Mesendoderm (in vitro differentiated cells): ENCODE measurements at regions not wholly inside any gene's neighbourhood (a gene's known extent, or its start where the extent isn't known, plus 50 kb on each side); places are given as distances from the start of the nearest gene placed in this dataset.

ENCODE experiments used
- DNase-seq: peaks from one replicate; pipeline ENCODE4 v3.0.0; 2013
- H2AK5ac ChIP-seq: 2 replicates; pipeline ENCODE4 v1.6.1; 2013; ENCODE audit warnings: low read length, inconsistent platforms
- H2BK120ac ChIP-seq: 2 replicates; pipeline ENCODE4 v1.6.1; 2013; ENCODE audit warnings: low read depth, mild to moderate bottlenecking, low read length, moderate library complexity, mixed read lengths
- H2BK15ac ChIP-seq: replicated peaks from 2 replicates; pipeline ENCODE4 v1.6.1; 2013; ENCODE audit warnings: low read depth, mild to moderate bottlenecking, moderate library complexity
- H2BK5ac ChIP-seq: 2 replicates; pipeline ENCODE4 v1.6.1; 2013; ENCODE audit warnings: low read length, inconsistent platforms
- H3K18ac ChIP-seq: 2 replicates; pipeline ENCODE4 v1.6.1; 2013; ENCODE audit warnings: mild to moderate bottlenecking, low read length, mixed read lengths
- H3K23ac ChIP-seq: one replicate; pipeline ENCODE4 v1.6.1; 2013; ENCODE audit warnings: low read length
- H3K27ac ChIP-seq: 2 replicates; pipeline ENCODE4 v1.5.1; 2013; ENCODE audit warnings: low read depth, mild to moderate bottlenecking, inconsistent platforms, low read length, moderate library complexity
- H3K27me3 ChIP-seq: 2 replicates; pipeline ENCODE4 v1.6.1; 2013; ENCODE audit warnings: low read length, control low read depth, mild to moderate bottlenecking, inconsistent platforms; ENCODE audit not compliant: insufficient read depth, poor library complexity
- H3K36me3 ChIP-seq: 2 replicates; pipeline ENCODE4 v1.6.1; 2013; ENCODE audit warnings: low read length, inconsistent platforms; ENCODE audit not compliant: control insufficient read depth, insufficient read depth
- H3K4ac ChIP-seq: one replicate; pipeline ENCODE4 v1.6.1; 2013; ENCODE audit warnings: low read depth, mild to moderate bottlenecking, low read length, moderate library complexity
- H3K4me1 ChIP-seq: 2 replicates; pipeline ENCODE4 v1.6.1; 2013; ENCODE audit warnings: low read depth, low read length, inconsistent platforms; ENCODE audit not compliant: control insufficient read depth
- H3K4me2 ChIP-seq: 2 replicates; pipeline ENCODE4 v1.6.1; 2013; ENCODE audit warnings: low read length
- H3K4me3 ChIP-seq: 2 replicates; pipeline ENCODE4 v1.5.1; 2013; ENCODE audit warnings: mild to moderate bottlenecking, low read length
- H3K56ac ChIP-seq: one replicate; pipeline ENCODE4 v1.6.1; 2013; ENCODE audit warnings: low read length
- H3K79me1 ChIP-seq: 2 replicates; pipeline ENCODE4 v1.6.1; 2013; ENCODE audit warnings: low read length, inconsistent platforms
- H3K79me2 ChIP-seq: 2 replicates; pipeline ENCODE4 v1.6.1; 2013; ENCODE audit warnings: mild to moderate bottlenecking, low read length; ENCODE audit not compliant: control insufficient read depth, insufficient read depth
- H3K9ac ChIP-seq: 2 replicates; pipeline ENCODE4 v1.6.1; 2013; ENCODE audit warnings: low read length, inconsistent platforms
- H4K5ac ChIP-seq: one replicate; pipeline ENCODE4 v1.6.1; 2013; ENCODE audit warnings: low read length
- H4K8ac ChIP-seq: one replicate; pipeline ENCODE4 v1.6.1; 2013; ENCODE audit warnings: low read depth, mild to moderate bottlenecking, control low read depth, low read length, moderate library complexity
- WGBS: extraction: QIAGEN DNeasy Blood & Tissue Kit; methylation state at CpG from one replicate; pipeline ENCODE4 v1.1.7; 2013; ENCODE audit warnings: low lambda C conversion rate, missing lambda C conversion rate; ENCODE audit not compliant: insufficient coverage; ENCODE audit errors: extremely low coverage; 5-methylcytosine and 5-hydroxymethylcytosine counted together

- Histone ChIP-seq H3K4me1 (no peaks in the 10 kb centered on the region), H3K4me2 (no peak overlapping the region), H2AK5ac (no peak overlapping the region), H3K23ac (no peak overlapping the region), H3K4me3 (no peak overlapping the region), H4K5ac (no peak overlapping the region), H2BK15ac (no peak overlapping the region), H3K9ac (no peak overlapping the region), H3K79me2 (no peaks in the 10 kb centered on the region), H4K8ac (no peak overlapping the region), H3K79me1 (no peaks in the 10 kb centered on the region), H2BK120ac (no peak overlapping the region), H2BK5ac (no peak overlapping the region), H3K27ac (no peak overlapping the region), H3K4ac (no peak overlapping the region), H3K36me3 (no peaks in the 10 kb centered on the region), H3K56ac (no peak overlapping the region), H3K18ac (no peak overlapping the region), H3K27me3 (no peaks in the 10 kb centered on the region)
- no CpG with 5 or more reads among the region's 3 CpGs for WGBS
- no peak for DNase-seq
These were observed 302.5 kb upstream of the PBX1 start for GRCh38 chr1:164256456-164256855.

GRCh38 chr1:164261691-164262240, 297.2 kb upstream of the PBX1 start:
- no CpG with 5 or more reads among the region's 2 CpGs for WGBS
- H4K5ac ChIP-seq: no peak overlapping the region
- H4K8ac ChIP-seq: no peak overlapping the region
- H3K23ac ChIP-seq: no peak overlapping the region
- no peak overlapping the region for H3K18ac ChIP-seq
- no peak overlapping the region for H2BK120ac ChIP-seq
- no peak for DNase-seq
- no peak overlapping the region for H3K4ac ChIP-seq
- H3K56ac ChIP-seq: no peak overlapping the region
- no peak overlapping the region for H2BK15ac ChIP-seq
- H3K79me1 ChIP-seq: no peaks in the 10 kb centered on the region
- no peaks in the 10 kb centered on the region for H3K4me1 ChIP-seq
- no peak overlapping the region for H3K9ac ChIP-seq
- H3K27me3 ChIP-seq: no peaks in the 10 kb centered on the region
- no peak overlapping the region for H3K4me3 ChIP-seq
- no peaks in the 10 kb centered on the region for H3K36me3 ChIP-seq
- H2AK5ac ChIP-seq: no peak overlapping the region
- H3K27ac ChIP-seq: no peak overlapping the region
- H3K4me2 ChIP-seq: no peak overlapping the region
- no peak overlapping the region for H2BK5ac ChIP-seq
- H3K79me2 ChIP-seq: no peaks in the 10 kb centered on the region

GRCh38 chr1:164263540-164263939, 295.4 kb upstream of the PBX1 start:
- WGBS: no CpG with 5 or more reads among the region's 3 CpGs
- no peak overlapping the region for H3K23ac ChIP-seq
- no peak overlapping the region for H3K56ac ChIP-seq
- H3K18ac ChIP-seq: no peak overlapping the region
- no peaks in the 10 kb centered on the region for H3K36me3 ChIP-seq
- H4K5ac ChIP-seq: no peak overlapping the region
- H3K4me2 ChIP-seq: no peak overlapping the region
- H3K4me3 ChIP-seq: no peak overlapping the region
- H3K79me1 ChIP-seq: no peaks in the 10 kb centered on the region
- no peak overlapping the region for H2AK5ac ChIP-seq
- H3K27ac ChIP-seq: no peak overlapping the region
- no peaks in the 10 kb centered on the region for H3K79me2 ChIP-seq
- H3K4me1 ChIP-seq: no peaks in the 10 kb centered on the region
- H4K8ac ChIP-seq: no peak overlapping the region
- no peak overlapping the region for H2BK5ac ChIP-seq
- H3K9ac ChIP-seq: no peak overlapping the region
- no peaks in the 10 kb centered on the region for H3K27me3 ChIP-seq
- no peak for DNase-seq
- no peak overlapping the region for H3K4ac ChIP-seq
- no peak overlapping the region for H2BK120ac ChIP-seq
- no peak overlapping the region for H2BK15ac ChIP-seq

GRCh38 chr1:164265232-164265631, 293.8 kb upstream of the PBX1 start:
- Histone ChIP-seq H3K4me3 (no peak overlapping the region), H2BK5ac (no peak overlapping the region), H3K23ac (no peak overlapping the region), H3K27ac (no peak overlapping the region), H3K9ac (no peak overlapping the region), H3K36me3 (no peaks in the 10 kb centered on the region), H3K18ac (no peak overlapping the region), H3K4me1 (no peaks in the 10 kb centered on the region), H3K27me3 (no peaks in the 10 kb centered on the region), H3K4ac (no peak overlapping the region), H3K4me2 (no peak overlapping the region), H2BK120ac (no peak overlapping the region), H2AK5ac (no peak overlapping the region), H4K5ac (no peak overlapping the region), H3K56ac (no peak overlapping the region), H4K8ac (no peak overlapping the region), H3K79me2 (no peaks in the 10 kb centered on the region), H2BK15ac (no peak overlapping the region), H3K79me1 (no peaks in the 10 kb centered on the region)
- no peak for DNase-seq
- no CpG with 5 or more reads among the region's 2 CpGs for WGBS

- no peaks in the 10 kb centered on the region for H3K27me3 ChIP-seq
- no peaks in the 10 kb centered on the region for H3K4me1 ChIP-seq
- peak; percentile 3 for DNase-seq
- no peak overlapping the region for H2BK120ac ChIP-seq
- H3K18ac ChIP-seq: no peak overlapping the region
- H2BK15ac ChIP-seq: no peak overlapping the region
- no peak overlapping the region for H3K9ac ChIP-seq
- no peak overlapping the region for H4K8ac ChIP-seq
- H3K4me2 ChIP-seq: no peak overlapping the region
- H3K79me2 ChIP-seq: no peaks in the 10 kb centered on the region
- H3K23ac ChIP-seq: no peak overlapping the region
- no peak overlapping the region for H2AK5ac ChIP-seq
- no peak overlapping the region for H4K5ac ChIP-seq
- H3K4me3 ChIP-seq: no peak overlapping the region
- no peak overlapping the region for H3K4ac ChIP-seq
- no peak overlapping the region for H3K56ac ChIP-seq
- H3K36me3 ChIP-seq: no peaks in the 10 kb centered on the region
- H3K79me1 ChIP-seq: no peaks in the 10 kb centered on the region
- H3K27ac ChIP-seq: no peak overlapping the region
- H2BK5ac ChIP-seq: no peak overlapping the region
These were observed 286.8 kb upstream of the PBX1 start for GRCh38 chr1:164272156-164272555.

GRCh38 chr1:164296172-164296571, 262.8 kb upstream of the PBX1 start:
- Histone ChIP-seq H3K4me3 (no peak overlapping the region), H4K8ac (no peak overlapping the region), H3K56ac (no peak overlapping the region), H3K4me2 (no peak overlapping the region), H4K5ac (no peak overlapping the region), H3K79me1 (no peaks in the 10 kb centered on the region), H2BK15ac (no peak overlapping the region), H2BK120ac (no peak overlapping the region), H3K4me1 (no peaks in the 10 kb centered on the region), H2BK5ac (no peak overlapping the region), H3K27ac (no peak overlapping the region), H2AK5ac (no peak overlapping the region), H3K23ac (no peak overlapping the region), H3K4ac (no peak overlapping the region), H3K9ac (no peak overlapping the region), H3K36me3 (no peaks in the 10 kb centered on the region), H3K79me2 (no peaks in the 10 kb centered on the region), H3K27me3 (no peaks in the 10 kb centered on the region), H3K18ac (no peak overlapping the region)
- DNase-seq: no peak
- no CpG with 5 or more reads among the region's 7 CpGs for WGBS
